Raji (cell line): ENCODE measurements at regions not wholly inside any gene's neighbourhood (a gene's known extent, or its start where the extent isn't known, plus 50 kb on each side); places are given as distances from the start of the nearest gene placed in this dataset.

ENCODE experiments used
- POLR2A ChIP-seq: IDR thresholded peaks from 2 replicates; pipeline ENCODE4 v1.6.1; 2011; ENCODE audit warnings: low read depth, low read length, control low read depth; ENCODE audit not compliant: insufficient read depth

DNA sequence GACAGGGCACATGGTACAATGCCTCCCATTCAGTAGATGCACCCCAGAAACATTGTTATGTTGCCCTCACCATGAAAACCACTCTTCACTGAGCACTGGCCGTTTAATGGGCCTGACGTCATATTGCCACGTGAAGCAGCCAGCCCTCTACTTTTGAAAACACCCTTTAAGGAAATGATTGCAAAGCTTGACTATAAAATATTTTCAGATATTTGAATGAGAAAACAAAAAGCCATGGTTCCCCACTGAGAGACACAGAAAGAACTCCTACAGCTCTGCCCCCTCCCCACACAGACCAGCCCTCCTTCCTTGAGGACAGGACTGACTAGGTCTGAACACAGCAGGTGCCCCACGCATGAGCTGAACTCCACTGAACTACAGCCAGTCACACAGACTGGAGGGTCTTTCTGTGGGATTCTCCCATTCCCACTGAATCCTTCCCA, 349.1 kb downstream of the ANAPC1 start:
- no peak for TF ChIP-seq POLR2A

DNA sequence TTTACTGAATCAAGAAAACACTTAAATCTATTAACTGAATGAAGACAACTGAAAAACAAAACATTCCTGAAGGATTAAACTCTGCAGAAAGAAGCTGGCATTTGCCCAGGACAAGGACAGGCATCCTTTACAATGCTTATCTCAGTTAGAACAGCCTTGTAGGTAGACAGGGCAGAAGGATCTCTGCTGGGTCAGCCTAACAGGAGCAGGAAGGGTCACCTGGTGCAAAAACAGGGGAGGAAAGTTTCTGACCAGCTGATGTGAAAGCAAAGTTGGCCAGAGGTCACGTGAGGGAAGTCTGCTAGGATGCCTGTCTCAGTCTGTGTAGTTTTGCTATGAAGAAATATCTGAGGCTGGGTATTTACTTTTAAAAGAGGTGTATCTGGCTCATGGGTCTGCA, 348.6 kb downstream of the ANAPC1 start:
- no peak for TF ChIP-seq POLR2A

DNA sequence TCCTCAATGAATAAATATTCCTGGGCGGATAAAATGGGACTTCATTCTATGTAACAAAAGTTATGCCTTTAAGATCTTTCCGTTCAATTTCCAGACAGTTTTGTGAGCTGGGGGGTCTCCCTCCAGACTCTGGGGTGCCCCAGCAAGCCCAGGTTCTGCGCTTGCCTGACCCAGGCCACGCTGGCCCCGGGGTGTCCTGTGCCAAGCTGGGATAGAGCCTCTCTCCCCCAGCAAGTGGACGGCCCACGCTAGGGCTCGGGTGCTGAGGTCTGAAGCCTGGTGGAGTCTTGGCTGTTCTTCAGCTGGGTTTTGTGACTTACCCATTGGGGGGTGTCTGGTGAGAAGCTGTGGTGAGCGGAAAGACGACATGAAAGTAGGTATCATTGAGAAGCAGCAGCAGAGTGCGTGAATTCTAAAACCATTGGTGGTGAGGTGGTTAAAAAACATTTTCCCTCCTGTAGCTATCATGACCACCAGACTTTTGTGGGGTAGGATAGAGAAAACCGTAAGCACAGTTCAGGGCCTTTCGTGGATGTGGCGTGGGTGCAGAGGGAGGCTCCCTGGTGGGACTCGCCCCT, 346.8 kb downstream of the ANAPC1 start:
- TF ChIP-seq POLR2A = no peak

DNA sequence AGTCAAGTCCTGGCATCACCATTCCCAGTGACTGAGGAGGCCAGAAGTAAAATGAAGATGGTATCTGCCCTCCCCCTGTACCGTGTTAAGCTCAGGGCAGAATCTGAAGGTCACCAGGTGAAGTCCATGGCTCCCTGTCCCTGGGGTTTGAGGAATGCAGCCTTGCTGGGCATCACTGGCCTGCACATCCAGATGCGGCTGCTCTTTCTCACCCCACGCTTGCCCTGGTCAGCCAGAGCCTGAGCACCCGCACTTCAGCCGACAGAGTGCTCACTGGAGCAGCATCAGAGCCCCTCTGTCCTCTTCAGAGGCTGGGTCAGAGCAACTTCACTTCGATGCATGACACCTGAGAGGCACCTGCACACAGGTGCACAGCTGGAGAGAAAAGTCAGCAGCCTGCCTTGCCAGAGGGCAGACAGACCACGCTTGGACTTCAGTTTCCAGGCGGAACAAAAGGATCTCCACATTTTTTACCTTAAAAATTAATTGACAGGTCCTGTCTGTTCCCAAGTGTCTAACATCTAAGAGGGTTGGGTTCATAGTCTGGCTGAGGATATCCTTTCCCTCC, 267.3 kb downstream of the ANAPC1 start:
- TF ChIP-seq POLR2A = no peak

DNA sequence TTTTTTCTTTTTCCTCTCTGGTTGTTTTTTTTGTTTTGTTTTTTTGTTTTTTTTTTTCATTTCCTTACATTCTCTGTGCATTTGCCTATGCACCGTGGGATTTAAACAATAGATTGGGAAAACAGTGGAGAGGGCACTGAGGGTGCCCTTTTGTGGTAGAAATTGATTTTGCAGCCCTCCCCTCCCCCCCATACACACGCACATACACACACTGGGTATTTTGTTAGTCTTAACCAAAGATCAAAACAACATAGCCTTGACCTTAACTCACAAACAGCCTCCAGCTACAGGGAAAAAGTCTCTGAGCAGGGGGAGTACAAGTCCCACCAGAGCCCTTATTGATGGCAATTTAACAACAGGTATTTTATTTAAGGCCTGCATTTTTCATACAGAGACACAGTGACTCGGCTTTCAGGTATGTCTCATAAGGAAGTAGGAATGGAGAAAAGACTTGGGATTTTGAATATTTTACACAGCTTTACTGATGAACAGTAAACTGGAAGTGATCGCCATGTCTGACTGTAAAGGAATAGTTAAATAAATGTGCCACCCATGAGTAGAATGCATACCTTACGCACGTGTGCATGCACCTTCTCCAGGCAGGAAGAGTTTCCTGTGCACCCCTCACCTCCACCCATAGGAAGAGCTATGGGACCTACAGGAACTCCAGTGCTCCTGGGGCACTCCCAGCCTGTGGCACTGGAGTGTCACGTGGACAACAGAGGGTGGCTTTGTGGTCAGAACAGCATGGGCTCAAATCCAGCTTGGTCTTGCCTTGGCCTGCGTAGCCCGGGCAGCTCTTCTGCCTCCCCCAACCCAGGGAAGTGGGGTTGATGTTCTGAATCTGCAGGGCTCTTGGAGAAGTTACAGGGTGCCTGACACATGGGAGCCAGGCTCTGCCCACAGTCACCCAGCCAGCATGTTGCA, 266.4 kb downstream of the ANAPC1 start:
- TF ChIP-seq POLR2A = no peak

DNA sequence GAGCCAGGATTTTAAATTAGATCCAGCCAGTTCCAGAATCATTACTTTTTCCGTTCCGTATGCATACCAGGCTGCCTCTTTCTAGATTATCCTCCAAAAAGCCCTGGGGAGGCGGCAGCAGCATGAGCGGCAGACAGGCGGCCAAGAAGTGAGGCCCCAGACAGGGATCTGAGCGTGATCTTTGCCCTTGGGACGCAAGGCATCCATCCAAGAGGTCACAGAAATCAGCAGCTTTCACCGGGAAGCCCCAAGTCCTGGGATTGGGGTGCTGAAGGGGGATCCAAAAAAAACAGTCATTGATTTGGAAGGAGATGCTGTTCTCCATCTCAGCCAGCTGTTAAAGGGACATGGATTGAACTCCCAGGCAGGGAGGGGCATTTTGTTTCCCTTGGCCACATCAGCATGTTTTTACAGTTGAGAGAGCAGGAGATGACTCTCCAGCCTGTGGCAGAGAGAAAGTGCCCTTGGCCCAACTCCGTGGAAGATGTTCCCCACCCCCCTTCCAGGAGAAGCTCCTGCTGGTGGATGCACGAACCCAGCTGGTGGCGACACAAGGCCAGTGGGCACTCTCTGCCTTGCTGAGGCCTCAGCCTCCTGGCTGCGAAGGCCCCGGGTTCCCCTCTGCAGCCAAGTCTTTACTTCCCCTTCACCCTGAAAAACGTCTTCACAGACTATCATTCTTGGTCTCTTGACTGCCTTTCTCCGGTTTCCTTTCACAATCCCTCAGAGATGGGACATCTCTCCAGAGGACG, 265.6 kb downstream of the ANAPC1 start:
- no peak for TF ChIP-seq POLR2A

DNA sequence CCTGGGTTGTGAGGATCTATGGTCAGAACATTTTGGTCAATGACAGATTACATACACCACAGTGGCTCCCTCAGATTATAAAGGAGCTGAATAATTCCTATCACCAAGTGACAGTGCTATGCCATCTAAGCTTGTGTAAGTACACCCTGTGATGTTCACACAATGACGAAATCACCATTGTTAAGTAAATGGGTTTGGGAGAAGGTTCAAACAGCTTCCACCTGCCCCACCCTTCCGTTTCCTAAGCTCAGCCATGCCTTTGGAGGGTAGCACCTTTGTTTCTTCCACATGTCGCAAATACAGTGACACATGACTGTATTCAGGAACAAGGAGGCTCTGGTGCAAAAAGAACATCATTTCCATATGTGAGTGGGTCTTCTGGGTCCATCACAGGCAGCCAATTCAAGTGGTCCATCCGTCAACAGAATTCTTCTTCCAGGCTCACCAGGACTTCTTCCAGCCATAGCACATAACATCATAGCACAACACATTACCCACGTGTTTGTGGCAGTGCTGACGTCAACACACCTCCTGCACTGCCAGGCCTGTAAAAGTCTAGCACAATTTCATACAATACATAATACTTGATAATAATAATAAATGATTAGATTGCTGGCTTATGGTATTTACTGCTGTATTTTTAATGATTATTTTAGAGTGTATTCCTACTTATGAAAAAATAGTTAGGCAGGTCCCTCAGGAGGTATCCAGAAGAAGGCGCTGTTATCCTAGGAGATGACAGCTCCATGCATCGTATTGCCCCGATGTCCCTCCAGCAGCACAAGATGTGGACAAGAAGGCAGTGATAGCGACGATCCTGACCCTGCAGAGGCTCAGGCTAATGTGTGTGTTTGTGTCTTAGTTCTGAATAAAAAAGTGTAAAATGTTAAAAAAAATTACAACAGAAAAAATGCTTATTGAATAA, 264.8 kb downstream of the ANAPC1 start:
- TF ChIP-seq POLR2A = no peak

DNA sequence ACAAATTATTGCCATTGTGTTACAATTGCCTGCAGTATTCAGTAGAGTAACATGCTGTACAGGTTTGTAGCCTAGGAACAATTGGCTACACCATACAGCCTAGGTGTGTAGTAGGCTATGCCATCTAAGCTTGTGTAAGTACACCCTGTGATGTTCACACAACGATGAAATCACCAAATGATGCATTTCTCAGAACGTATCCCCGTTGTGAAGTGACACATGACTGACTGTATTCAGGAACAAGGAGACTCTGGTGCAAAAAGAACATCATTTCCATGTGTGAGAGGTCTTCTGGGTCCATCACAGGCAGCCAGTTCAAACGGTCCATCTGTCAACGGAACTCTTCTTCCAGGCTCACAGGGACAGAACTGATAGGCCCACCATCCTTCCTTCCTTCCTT, 263.7 kb downstream of the ANAPC1 start:
- TF ChIP-seq POLR2A = no peak

DNA sequence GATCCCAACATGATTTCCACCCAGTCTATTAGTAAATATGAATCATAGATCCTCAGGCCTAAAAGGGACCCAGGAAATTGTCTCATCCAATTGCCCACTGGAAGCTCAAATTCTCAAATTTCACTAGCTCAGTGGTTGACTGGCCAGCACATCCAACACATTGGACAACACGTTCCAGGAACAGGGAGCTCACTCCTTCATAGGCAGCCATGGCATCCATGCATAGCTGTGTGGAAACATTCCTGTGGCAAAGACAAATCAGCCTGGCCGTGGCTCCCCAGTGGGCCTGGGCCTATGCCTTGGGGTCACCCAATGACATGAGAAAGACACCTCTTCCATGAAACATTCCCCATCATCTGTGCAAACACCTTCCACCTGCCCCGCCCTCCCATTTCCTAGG, 261.1 kb downstream of the ANAPC1 start:
- no peak for TF ChIP-seq POLR2A

DNA sequence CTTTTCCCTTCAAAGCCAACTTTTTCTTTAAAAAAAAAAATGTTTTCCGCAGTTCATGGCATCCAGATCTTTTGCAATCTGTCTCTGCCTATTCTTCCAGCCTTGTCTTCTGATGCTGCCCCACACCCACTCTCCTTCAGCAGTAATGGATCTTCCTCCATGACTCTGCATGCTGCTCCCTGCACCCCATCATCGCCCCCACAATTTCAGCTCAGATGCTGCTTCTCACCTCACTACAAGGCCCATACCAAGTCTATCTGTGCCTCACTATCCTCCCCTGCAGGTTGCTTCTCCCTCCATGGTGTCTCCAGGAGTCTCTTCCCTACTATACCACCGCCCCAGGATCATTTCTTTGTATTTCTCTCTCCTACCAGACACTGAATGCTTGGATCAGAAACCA, 260.6 kb downstream of the ANAPC1 start:
- TF ChIP-seq POLR2A = no peak

DNA sequence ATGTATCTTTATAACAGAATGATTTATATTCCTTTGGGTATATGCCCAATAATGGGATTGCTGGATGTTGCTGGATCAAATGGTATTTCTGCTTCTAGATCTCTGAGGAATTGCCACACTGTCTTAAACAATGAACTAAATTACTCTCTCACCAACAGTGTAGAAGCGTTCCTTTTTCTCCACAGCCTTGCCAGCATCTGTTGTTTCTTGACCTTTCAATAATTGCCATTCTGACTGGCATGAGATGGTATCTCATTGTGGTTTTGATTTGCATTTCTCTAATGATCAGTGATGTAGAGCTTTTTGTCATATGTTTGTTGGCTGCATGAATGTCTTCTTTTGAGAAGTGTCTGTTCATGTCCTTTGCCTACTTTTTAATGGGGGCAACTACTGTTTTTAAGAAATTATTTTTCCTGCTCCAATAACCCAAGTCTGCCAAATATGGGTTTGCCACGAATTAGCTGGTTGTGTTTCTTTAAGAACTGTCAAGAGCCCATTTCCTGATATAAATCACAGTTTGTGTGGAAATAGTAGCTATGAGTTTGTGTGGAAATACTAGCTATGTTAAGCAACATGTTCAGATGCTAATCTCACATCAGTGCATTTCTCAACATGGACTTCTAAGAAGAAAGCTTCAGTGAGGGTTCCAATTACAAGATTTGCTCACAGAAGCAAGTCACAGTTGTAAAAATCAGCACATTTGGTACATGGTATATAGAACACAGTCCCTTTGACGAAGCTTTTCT, 259.4 kb downstream of the ANAPC1 start:
- no peak for TF ChIP-seq POLR2A

DNA sequence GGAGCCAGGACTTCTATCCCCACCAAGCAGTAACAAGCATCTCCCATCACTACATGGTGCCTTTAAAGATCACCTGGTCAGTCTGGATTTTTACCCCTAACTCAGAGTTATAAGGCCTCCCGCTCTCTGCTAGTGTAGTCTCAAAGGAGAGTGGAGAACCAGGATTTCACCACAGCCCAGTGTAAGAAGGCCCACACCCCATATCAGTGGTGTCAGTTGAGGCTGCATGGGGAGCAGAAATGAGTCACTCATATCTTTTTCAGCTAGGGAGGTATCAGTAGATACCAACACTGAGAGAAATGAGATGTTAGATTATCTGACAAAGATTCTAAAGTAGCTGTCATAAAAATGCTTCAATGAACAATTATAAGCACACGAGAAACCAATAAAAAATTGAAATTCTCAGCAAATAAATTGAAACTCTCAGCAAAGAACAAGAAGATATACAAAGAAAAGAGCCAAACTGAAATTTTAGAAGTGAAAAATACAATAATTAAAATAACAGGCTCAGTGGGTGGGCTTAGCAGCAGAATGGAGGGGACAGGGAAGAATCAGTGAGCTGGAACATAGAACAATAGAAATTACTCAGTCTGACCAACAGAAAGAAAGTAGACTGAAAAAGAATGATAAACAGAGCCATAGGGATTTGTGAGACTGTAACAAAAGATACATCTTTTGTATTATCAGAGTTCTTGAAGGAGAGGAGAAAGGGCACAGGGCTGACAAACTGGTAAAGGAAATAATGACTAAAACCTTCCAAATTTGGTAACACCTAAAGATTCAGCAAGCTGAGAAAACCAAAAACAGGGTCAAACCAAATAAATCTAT, 257.7 kb downstream of the ANAPC1 start:
- no peak for TF ChIP-seq POLR2A

DNA sequence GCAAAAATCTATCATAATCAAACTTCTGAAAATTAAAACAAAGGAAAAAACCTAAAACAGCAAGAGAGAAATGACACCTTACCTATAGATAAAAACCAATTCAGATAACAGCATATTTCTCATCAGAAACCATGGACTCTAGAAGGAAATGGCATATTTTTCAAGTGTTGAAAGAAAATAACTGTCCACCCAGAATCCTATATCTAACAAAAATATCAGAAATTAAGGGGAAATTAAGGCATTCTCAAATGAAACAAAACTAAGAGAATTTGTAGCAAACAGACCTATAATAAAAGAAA, 257.2 kb downstream of the ANAPC1 start:
- TF ChIP-seq POLR2A = no peak

DNA sequence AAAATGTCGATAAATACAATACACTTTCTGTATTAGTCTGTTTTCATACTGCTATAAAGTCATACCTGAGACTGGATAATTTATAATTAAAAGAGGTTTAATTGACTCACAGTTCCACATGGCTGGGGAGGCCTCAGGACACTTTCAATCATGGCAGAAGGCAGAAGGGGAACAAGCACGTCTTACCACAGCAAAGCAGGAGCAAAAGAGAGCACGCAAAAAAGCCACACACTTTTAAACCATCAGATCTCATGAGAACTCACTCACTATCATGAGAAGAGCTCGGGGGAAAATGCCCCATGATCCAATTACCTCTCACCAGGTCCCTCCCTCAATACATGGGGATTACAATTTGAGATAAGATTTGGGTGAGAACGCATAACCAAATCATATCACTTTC, 256.7 kb downstream of the ANAPC1 start:
- no peak for TF ChIP-seq POLR2A

DNA sequence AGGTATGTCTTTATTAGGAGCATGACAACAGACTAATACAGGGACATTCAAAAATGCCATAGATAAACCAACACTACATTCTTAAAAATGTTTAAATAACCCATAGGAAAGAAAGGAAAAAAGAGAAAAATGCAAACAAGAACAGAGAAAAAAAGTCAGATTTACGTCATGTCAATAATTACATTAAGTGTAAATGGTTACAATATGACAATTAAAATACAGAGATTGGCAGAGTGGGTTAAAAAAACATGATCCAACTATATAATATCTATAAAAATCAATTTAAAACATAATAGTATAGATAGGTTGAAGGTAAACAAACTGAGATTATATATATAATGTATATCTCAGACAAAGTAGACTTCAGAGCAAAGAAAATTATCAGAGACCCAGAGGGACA, 255.8 kb downstream of the ANAPC1 start:
- no peak for TF ChIP-seq POLR2A
